Esophagus (tissue), 2 donors: ENCODE measurements at regions not wholly inside any gene's neighbourhood (a gene's known extent, or its start where the extent isn't known, plus 50 kb on each side); places are given as distances from the start of the nearest gene placed in this dataset.
A peak's percentile ranks its signal among the peaks of the same experiment; 100 is the strongest.

Source experiments
- H3K27ac ChIP-seq, 2 donors: one replicate each; pipeline ENCODE4 v1.5.1; 2013; ENCODE audit warnings: low read depth in 2 of 2, mild to moderate bottlenecking in 2 of 2, inconsistent platforms in 1 of 2, low read length in 1 of 2, moderate library complexity in 1 of 2
- H3K27me3 ChIP-seq, 2 donors: one replicate each; pipeline ENCODE4 v1.6.1; 2013; ENCODE audit warnings: low read length in 2 of 2, control low read depth in 1 of 2, mild to moderate bottlenecking in 1 of 2; ENCODE audit not compliant: insufficient read depth in 2 of 2, control insufficient read depth in 1 of 2
- H3K36me3 ChIP-seq, 2 donors: one replicate each; pipeline ENCODE4 v1.6.1; 2013; ENCODE audit warnings: low read length in 1 of 2; ENCODE audit not compliant: control insufficient read depth in 2 of 2, insufficient read depth in 2 of 2
- H3K4me1 ChIP-seq, 2 donors: one replicate each; pipeline ENCODE4 v1.6.1; 2013; ENCODE audit warnings: low read length in 1 of 2; ENCODE audit not compliant: control insufficient read depth in 2 of 2, insufficient read depth in 2 of 2
- H3K4me3 ChIP-seq, 2 donors: one replicate each; pipeline ENCODE4 v1.5.1; 2013; ENCODE audit warnings: low read length in 2 of 2, mild to moderate bottlenecking in 2 of 2, low read depth in 1 of 2, moderate library complexity in 1 of 2
- H3K9me3 ChIP-seq, 2 donors: one replicate each; pipeline ENCODE4 v1.6.1; 2013; ENCODE audit warnings: mild to moderate bottlenecking in 2 of 2, low read depth in 1 of 2, low read length in 1 of 2, moderate library complexity in 1 of 2; ENCODE audit not compliant: control insufficient read depth in 2 of 2, insufficient read depth in 1 of 2
- WGBS, 2 donors: extraction: QIAGEN DNeasy Blood & Tissue Kit; methylation state at CpG; one replicate each; pipeline ENCODE4 v1.1.7; 2013; 5-methylcytosine and 5-hydroxymethylcytosine counted together
- donor health status: healthy with polysubstance abuse.
- donor health status: Bipolar disorder and iron deficiency.

DNA sequence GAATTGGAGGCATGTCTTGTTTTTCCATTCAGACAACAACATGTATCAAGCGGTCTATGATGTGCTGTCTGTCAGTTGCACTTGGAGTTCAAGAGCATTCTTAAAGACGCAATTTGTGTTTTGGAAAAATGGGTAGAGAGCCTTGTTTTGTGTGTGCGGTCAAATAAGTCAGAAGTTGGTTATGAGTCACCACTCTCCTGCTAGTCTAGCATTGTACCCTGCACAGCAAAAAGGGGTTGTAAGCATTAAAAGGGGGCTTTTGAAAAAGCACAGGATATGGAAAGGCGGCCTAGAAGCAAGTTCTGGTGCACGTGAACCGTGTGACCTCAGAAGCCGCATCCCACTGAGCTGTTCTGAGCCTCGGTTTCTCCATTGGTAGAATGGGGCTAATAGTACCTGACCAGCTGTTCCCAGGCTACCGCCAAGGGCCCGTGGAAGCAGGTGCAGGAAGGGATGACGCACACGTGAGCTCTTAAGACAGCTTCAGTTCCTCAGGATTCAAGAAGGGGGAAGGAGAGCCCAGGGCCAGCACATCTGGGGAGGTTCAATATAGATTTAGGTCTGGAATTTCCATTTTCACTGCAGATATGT is 61.6 kb upstream of the SNX9 start:
- no peak overlapping the region for H3K27ac ChIP-seq
- 75 to 81% methylated on average over 12 of the region's 12 CpGs for WGBS, 2 donors

DNA sequence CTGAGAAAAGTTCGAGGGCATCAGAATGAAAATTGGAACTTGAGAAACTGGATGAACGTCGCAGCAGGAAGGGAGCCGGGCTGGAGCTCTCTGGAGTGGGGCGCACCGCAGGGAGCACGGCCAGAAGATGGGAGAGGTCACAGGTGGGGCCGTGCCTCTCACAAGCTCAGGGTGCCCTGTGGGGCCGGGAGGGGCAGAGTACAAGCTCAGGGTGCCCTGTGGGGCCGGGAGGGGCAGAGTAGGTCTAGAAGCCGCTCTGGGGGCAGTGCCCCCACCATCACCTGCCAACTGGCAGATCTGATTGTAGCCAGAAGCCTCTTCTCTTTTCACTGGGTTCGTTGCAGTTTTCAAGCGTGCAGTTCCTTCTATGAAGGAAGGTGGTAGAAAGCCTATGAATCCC is 61.1 kb upstream of the SNX9 start:
- Histone ChIP-seq H3K27me3 (no peaks in the 10 kb centered on the region), H3K9me3 (no peaks in the 10 kb centered on the region), H3K4me1 (peaks cover 4 to 10% of the 10 kb centered on the region in 2 donors), H3K4me3 (no peak overlapping the region), H3K36me3 (no peaks in the 10 kb centered on the region), H3K27ac (no peak overlapping the region)
- 77 to 86% methylated on average over 13 of the region's 13 CpGs for WGBS, 2 donors

More for the DNA sequence above, 61.6 kb upstream of the SNX9 start:
- Histone ChIP-seq H3K9me3 (no peaks in the 10 kb centered on the region), H3K4me3 (no peak overlapping the region), H3K4me1 (peaks cover 4 to 10% of the 10 kb centered on the region in 2 donors), H3K36me3 (no peaks in the 10 kb centered on the region), H3K27me3 (no peaks in the 10 kb centered on the region)

DNA sequence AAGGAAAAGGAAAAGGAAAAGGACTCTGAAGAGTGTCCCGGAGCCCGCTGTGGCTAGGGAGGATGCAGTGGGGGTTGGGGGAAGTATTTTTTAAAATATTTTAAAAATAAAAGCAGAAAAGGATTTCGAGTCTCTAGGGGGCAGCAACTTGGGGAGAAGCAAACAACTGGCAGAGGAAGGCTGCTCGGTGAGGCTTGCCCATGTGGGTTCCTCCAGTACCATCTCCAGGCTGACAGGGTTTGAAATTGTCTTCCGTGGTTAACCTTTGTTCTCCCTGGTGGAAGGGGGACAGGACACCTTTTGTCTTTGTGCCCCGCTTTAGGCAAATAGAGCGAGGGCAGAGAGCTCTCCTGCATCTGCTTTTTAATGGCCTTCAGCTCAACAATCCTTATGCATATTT is 60.4 kb upstream of the SNX9 start:
- H3K4me3 ChIP-seq = no peak overlapping the region
- H3K36me3 ChIP-seq = no peaks in the 10 kb centered on the region
- H3K27ac ChIP-seq = no peak overlapping the region
- WGBS, 2 donors = 55 to 62% methylated on average over 7 of the region's 7 CpGs
- H3K9me3 ChIP-seq = no peaks in the 10 kb centered on the region
- no peaks in the 10 kb centered on the region for H3K27me3 ChIP-seq
- peaks cover 4 to 10% of the 10 kb centered on the region in 2 donors for H3K4me1 ChIP-seq

DNA sequence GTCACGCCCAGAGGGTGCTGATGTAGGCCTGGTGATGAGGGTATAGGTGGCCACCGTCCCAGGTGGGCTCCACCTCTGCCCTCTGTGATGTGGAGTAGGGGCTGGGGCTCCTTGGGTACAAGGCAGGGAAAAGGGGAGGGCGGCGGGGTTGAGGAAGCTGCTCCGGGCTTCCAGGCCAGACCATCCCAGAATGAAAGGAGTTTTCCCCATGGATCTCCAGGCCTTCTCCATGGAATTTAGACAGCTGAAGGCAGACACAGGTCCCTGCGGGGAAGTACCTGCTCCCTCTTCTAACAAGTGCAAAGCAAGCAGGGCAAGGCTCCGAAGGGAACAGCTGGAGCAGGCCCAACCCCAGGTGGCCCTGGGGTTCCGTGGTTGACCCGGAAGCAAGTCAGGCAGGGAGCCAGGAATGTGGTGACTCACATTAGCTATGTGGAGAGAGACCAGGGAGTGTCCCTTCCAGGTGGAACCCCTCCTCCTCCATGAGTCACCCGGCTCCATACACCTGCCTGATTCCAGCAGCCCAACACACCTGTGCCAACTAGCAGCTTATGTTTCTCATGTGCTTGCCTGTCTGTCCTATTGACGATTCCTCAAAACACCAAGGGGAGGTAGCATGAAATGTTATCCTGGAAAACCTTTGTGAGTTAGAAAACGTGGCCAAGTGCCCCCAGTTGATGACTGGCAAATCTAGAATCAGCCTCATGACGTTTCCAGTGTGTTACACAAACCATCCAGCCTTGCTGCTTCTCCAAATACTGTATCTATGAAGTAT is 59.7 kb upstream of the SNX9 start:
- H3K9me3 ChIP-seq = no peaks in the 10 kb centered on the region
- H3K27ac ChIP-seq = peak overlapping the region; percentile 61 to 87
- no peaks in the 10 kb centered on the region for H3K36me3 ChIP-seq
- H3K27me3 ChIP-seq = no peaks in the 10 kb centered on the region
- peaks cover 4 to 10% of the 10 kb centered on the region in 2 donors for H3K4me1 ChIP-seq
- 46 to 47% methylated on average over 13 of the region's 13 CpGs for WGBS, 2 donors
- H3K4me3 ChIP-seq = no peak overlapping the region

DNA sequence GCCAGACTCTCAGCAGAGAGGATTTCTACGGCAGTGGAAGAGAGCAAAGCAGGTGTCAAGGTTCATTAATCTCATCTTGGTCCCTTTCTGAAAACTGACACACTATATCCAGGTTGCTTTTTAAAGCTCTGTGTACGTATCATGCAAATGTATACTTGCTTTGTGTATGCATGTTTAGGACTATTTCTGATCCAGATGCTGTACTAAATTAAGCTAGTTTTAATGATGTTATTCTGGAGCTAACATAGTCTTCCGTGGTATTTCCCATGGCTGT is 59.2 kb upstream of the SNX9 start:
- no peaks in the 10 kb centered on the region for H3K27me3 ChIP-seq
- no peaks in the 10 kb centered on the region for H3K9me3 ChIP-seq
- H3K4me3 ChIP-seq = no peak overlapping the region
- no peaks in the 10 kb centered on the region for H3K36me3 ChIP-seq
- peaks cover 4 to 10% of the 10 kb centered on the region in 2 donors for H3K4me1 ChIP-seq
- WGBS, 2 donors = 29 to 37% methylated on average over 3 of the region's 3 CpGs
- H3K27ac ChIP-seq = peak overlapping the region; percentile 61 to 87

DNA sequence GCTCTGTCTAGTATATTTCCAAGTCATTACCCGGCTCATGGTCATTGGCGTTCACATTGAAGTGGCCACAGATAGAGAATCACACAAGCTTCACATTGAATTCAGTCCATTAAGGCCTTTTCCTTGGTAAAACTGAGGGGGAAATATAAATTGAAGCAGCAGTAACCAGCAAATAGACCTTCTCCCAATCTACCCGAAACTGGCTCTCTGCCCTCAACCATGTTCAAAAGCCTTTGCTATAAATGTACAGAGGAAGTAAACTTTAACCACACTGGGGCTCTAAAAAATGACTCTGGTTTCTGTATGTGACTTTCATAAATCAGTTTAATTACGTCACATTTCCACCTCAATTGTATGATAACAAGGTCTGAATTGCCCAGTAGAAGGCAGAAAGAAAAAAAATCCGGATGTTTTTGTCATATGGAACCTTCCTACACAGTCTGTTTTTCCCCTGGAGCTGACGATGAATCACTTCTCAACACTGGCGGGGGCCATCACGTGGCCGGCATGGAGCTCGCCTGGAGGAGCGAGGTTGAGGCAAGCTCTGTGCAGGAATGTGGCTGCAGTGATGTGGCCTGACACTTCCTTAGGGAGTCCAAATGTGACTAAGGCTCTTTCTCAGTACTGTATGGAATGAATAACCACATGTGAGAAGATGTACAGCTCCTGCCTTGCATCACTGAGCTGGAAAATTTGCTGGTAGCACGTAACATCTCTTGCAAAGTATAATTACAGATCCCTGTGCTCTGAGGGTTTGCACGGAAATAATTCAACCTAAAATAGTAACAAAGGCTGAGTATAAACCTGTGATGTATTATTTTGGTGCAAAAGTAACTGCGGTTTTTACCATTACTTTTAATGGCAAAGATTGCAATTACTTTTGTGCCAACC is 58.6 kb upstream of the SNX9 start:
- no peaks in the 10 kb centered on the region for H3K9me3 ChIP-seq
- H3K4me3 ChIP-seq = no peak overlapping the region
- 15 to 27% methylated on average over 14 of the region's 14 CpGs for WGBS, 2 donors
- H3K27ac ChIP-seq = peak overlapping the region; percentile 61 to 87
- H3K27me3 ChIP-seq = no peaks in the 10 kb centered on the region
- H3K36me3 ChIP-seq = no peaks in the 10 kb centered on the region
- H3K4me1 ChIP-seq = peaks cover 4 to 10% of the 10 kb centered on the region in 2 donors

DNA sequence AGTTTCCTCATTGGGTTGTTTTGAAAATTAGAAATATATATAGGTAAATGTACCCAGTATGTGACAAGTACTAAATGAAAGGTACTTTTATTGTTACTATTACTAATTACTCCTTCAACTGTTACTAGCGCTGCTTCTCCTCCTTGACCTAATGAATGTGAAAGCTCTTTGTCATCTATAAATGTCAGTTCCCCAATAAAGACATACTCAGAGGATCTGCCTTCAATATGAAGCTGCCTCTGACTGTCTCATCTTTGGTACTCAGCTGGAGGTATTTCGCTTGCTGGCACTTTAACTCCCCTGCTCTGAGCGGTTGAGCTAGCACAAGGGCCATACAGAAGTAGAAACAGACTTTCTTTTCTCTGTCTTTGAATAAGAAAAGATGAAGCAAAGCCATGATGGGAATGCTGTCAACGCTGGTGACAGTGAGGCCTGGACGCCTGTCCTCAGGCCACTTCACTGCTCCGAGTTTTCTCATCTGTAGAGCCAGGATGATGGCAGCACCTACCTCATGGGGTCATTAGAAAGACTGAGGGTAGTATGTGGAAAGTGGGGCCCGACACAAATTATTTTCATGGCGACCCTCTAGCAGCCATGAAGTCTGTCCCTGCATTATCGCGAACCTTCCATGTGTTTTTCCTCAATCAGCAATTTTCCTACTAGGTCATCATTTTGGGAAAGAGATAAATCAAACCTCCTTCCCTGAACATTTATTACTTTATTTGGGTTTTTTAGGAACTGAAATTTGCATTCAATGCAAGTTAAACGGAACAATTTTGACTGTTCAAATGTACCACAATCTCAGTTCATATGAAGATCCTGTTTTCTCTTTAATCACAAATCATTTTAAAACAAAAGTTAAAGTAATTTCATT is 55.9 kb upstream of the SNX9 start:
- Histone ChIP-seq H3K27ac (no peak overlapping the region), H3K4me3 (no peak overlapping the region), H3K9me3 (no peaks in the 10 kb centered on the region), H3K36me3 (no peaks in the 10 kb centered on the region), H3K27me3 (no peaks in the 10 kb centered on the region), H3K4me1 (peaks cover 0 to 4% of the 10 kb centered on the region in 2 donors)
- 96% methylated on average over 11 of the region's 11 CpGs for WGBS, 2 donors

DNA sequence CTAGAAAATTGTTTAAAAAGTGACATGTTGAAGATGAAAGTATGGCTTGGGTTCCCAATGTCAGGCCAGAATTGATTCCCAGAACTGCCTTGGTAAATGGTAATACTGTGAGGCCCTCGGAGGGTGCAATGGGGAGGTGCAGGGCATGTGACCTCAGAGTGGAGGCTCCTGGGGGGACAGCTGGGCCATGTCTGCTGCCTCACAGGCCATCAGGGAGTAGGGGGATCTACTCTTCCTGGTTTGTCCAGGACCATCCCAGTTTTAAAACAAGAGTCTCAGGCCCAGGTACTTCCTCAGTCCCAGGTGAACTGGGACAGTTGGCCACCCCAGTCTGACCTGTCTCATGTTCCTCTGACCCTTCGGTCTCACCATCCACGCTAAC is 55.3 kb upstream of the SNX9 start:
- no peaks in the 10 kb centered on the region for H3K27me3 ChIP-seq
- peak overlapping the region; percentile 8 to 24 for H3K27ac ChIP-seq
- WGBS, 2 donors = 96% methylated on average over 3 of the region's 3 CpGs
- H3K9me3 ChIP-seq = no peaks in the 10 kb centered on the region
- no peaks in the 10 kb centered on the region for H3K36me3 ChIP-seq
- H3K4me1 ChIP-seq = peaks cover 0 to 4% of the 10 kb centered on the region in 2 donors
- H3K4me3 ChIP-seq = no peak overlapping the region

DNA sequence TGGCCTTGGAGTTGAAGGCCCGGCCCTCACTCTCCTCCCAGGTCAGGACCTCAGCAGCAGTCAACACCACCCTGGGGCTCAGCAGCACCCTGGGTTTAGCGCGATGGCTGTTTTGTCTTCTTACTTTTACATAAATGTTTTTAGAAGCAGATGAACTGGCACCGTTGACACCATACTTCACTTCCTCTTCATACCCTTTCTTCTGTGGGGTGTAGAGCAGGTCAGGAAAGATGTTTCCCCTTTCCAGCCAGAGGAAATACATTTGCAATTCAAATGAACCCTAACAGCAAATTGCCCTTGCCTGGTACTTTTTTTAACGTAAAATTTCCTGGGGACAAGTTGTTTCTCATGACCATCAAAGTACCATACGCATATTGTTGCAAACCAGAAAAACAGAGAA is 54.7 kb upstream of the SNX9 start:
- H3K9me3 ChIP-seq = no peaks in the 10 kb centered on the region
- H3K4me1 ChIP-seq = peaks cover 0 to under 1% of the 10 kb centered on the region in 2 donors
- peak overlapping the region; percentile 8 to 45 for H3K27ac ChIP-seq
- 83 to 90% methylated on average over 6 of the region's 6 CpGs for WGBS, 2 donors
- no peaks in the 10 kb centered on the region for H3K36me3 ChIP-seq
- no peak overlapping the region for H3K4me3 ChIP-seq
- H3K27me3 ChIP-seq = no peaks in the 10 kb centered on the region
